Ovary (tissue), 3 donors: ENCODE measurements at regions not wholly inside any gene's neighbourhood (a gene's known extent, or its start where the extent isn't known, plus 50 kb on each side); places are given as distances from the start of the nearest gene placed in this dataset.

Source experiments
- CTCF ChIP-seq, 3 donors: fragments of 450-650 bp in 2 of 3; fragments of 200-600 bp in 1 of 3; IDR thresholded peaks; one replicate each; pipeline versions ENCODE4 v1.5.1 to v1.8.0; 2016 to 2022; ENCODE audit warnings: antibody characterized with exemption in 3 of 3, mild to moderate bottlenecking in 1 of 3
- EP300 ChIP-seq: sonication (generic); formaldehyde crosslinking; IDR thresholded peaks from one replicate; pipeline ENCODE4 v1.6.1; 2017; ENCODE audit warnings: antibody characterized with exemption
- POLR2A ChIP-seq: fragments of 450-650 bp; IDR thresholded peaks from one replicate; pipeline ENCODE4 v1.6.1; 2017; ENCODE audit warnings: antibody characterized with exemption, mild to moderate bottlenecking, moderate library complexity
- donor health status: DM: no; HTN: no; CAD: no.

GRCh38 chr2:8580316-8581233 is 101.3 kb upstream of the ID2 start:
- TF ChIP-seq POLR2A = no peak
- no peak for TF ChIP-seq CTCF (IDR thresholded peaks at IDR 0.05)
- no peak for TF ChIP-seq EP300
